H9 (cell line): ENCODE measurements at regions not wholly inside any gene's neighbourhood (a gene's known extent, or its start where the extent isn't known, plus 50 kb on each side); places are given as distances from the start of the nearest gene placed in this dataset.

Experiments used
- DNase-seq: peaks from one replicate; pipeline ENCODE4 v3.0.0-alpha.2; 2017
- H2AFZ ChIP-seq: one replicate; pipeline ENCODE4 v1.6.1; 2013; ENCODE audit warnings: mild to moderate bottlenecking, low read length, control low read depth, moderate library complexity
- H2AK5ac ChIP-seq: 2 replicates; pipeline ENCODE4 v1.6.1; 2013; ENCODE audit warnings: low read length, control low read depth, mixed read lengths; ENCODE audit not compliant: insufficient read length
- H2BK120ac ChIP-seq: one replicate; pipeline ENCODE4 v1.6.1; 2013; ENCODE audit warnings: low read depth, mild to moderate bottlenecking, low read length, control low read depth, inconsistent platforms; ENCODE audit not compliant: poor library complexity, severe bottlenecking
- H2BK12ac ChIP-seq: 2 replicates; pipeline ENCODE4 v1.6.1; 2013; ENCODE audit warnings: low read length, control low read depth, mixed read lengths, low read depth; ENCODE audit not compliant: insufficient read length
- H2BK15ac ChIP-seq: 2 replicates; pipeline ENCODE4 v1.6.1; 2013; ENCODE audit warnings: low read depth, low read length, control low read depth
- H2BK20ac ChIP-seq: one replicate; pipeline ENCODE4 v1.6.1; 2013; ENCODE audit warnings: low read depth, mild to moderate bottlenecking, low read length, control low read depth, inconsistent platforms; ENCODE audit not compliant: poor library complexity, severe bottlenecking
- H2BK5ac ChIP-seq: 2 replicates; pipeline ENCODE4 v1.6.1; 2013; ENCODE audit warnings: low read length, control low read depth, mixed read lengths; ENCODE audit not compliant: insufficient read length
- H3K14ac ChIP-seq: 2 replicates; pipeline ENCODE4 v1.6.1; 2013; ENCODE audit warnings: low read length, control low read depth; ENCODE audit not compliant: insufficient read depth
- H3K18ac ChIP-seq: 2 replicates; pipeline ENCODE4 v1.6.1; 2013; ENCODE audit warnings: low read depth, mild to moderate bottlenecking, mixed read lengths, low read length, control low read depth; ENCODE audit not compliant: insufficient read length
- H3K23ac ChIP-seq: 2 replicates; pipeline ENCODE4 v1.6.1; 2013; ENCODE audit warnings: low read length, control low read depth, mixed read lengths, low read depth; ENCODE audit not compliant: insufficient read length
- H3K23me2 ChIP-seq: 2 replicates; pipeline ENCODE4 v1.6.1; 2013; ENCODE audit warnings: low read depth, mild to moderate bottlenecking, mixed read lengths, low read length, control low read depth; ENCODE audit not compliant: insufficient read length, poor library complexity, severe bottlenecking
- H3K27ac ChIP-seq: 2 replicates; pipeline ENCODE4 v1.5.1; 2013; ENCODE audit warnings: low read length, control low read depth, mixed read lengths, low read depth; ENCODE audit not compliant: insufficient read length
- H3K27me3 ChIP-seq: 2 replicates; pipeline ENCODE4 v1.6.1; 2013; ENCODE audit warnings: low read length, control low read depth, inconsistent platforms; ENCODE audit not compliant: insufficient read depth
- H3K4ac ChIP-seq: 2 replicates; pipeline ENCODE4 v1.6.1; 2013; ENCODE audit warnings: low read depth, mild to moderate bottlenecking, control low read depth, inconsistent platforms, low read length, moderate library complexity
- H3K4me1 ChIP-seq: 2 replicates; pipeline ENCODE4 v1.6.1; 2013; ENCODE audit warnings: low read length, control low read depth, inconsistent platforms; ENCODE audit not compliant: insufficient read depth
- H3K4me2 ChIP-seq: 2 replicates; pipeline ENCODE4 v1.6.1; 2013; ENCODE audit warnings: low read length, control low read depth, mixed read lengths; ENCODE audit not compliant: insufficient read length, insufficient read depth
- H3K56ac ChIP-seq: 2 replicates; pipeline ENCODE4 v1.6.1; 2013; ENCODE audit warnings: low read depth, mild to moderate bottlenecking, mixed read lengths, low read length, control low read depth; ENCODE audit not compliant: insufficient read length
- H3K79me1 ChIP-seq: 2 replicates; pipeline ENCODE4 v1.6.1; 2013; ENCODE audit warnings: low read depth, mild to moderate bottlenecking, moderate library complexity, low read length, control low read depth, inconsistent platforms; ENCODE audit not compliant: insufficient read depth, poor library complexity, severe bottlenecking
- H3K79me2 ChIP-seq: 2 replicates; pipeline ENCODE4 v1.6.1; 2013; ENCODE audit warnings: low read length, control low read depth, inconsistent platforms; ENCODE audit not compliant: insufficient read depth
- H3K9ac ChIP-seq: 2 replicates; pipeline ENCODE4 v1.6.1; 2013; ENCODE audit warnings: low read length, control low read depth, mixed read lengths; ENCODE audit not compliant: insufficient read length; ENCODE audit errors: extremely low read depth
- H3K9me3 ChIP-seq: one replicate; pipeline ENCODE4 v1.6.1; 2013; ENCODE audit warnings: low read depth, low read length, inconsistent platforms; ENCODE audit not compliant: control insufficient read depth
- H3T11ph ChIP-seq: one replicate; pipeline ENCODE4 v1.6.1; 2013; ENCODE audit warnings: mild to moderate bottlenecking, low read length, control low read depth, inconsistent platforms
- H4K20me1 ChIP-seq: one replicate; pipeline ENCODE4 v1.6.1; 2013; ENCODE audit not compliant: control insufficient read depth, insufficient read length, insufficient read depth
- H4K5ac ChIP-seq: 2 replicates; pipeline ENCODE4 v1.6.1; 2013; ENCODE audit warnings: low read depth, mild to moderate bottlenecking, mixed read lengths, low read length, control low read depth; ENCODE audit not compliant: insufficient read length
- H4K8ac ChIP-seq: replicated peaks from 2 replicates; pipeline ENCODE4 v1.6.1; 2013; ENCODE audit warnings: low read length, control low read depth, mixed read lengths, low read depth; ENCODE audit not compliant: insufficient read length
- H4K91ac ChIP-seq: 2 replicates; pipeline ENCODE4 v1.6.1; 2013; ENCODE audit warnings: low read depth, mild to moderate bottlenecking, moderate library complexity, mixed read lengths, low read length, control low read depth; ENCODE audit not compliant: insufficient read length
- H3K27ac Mint-ChIP-seq, 3 experiments: 2 replicates in 2 of 3; 3 replicates in 1 of 3; pipeline ENCODE4 v1.8.0; 2020 to 2021; ENCODE audit warnings: mixed read lengths in 3 of 3, mild to moderate bottlenecking in 1 of 3, moderate library complexity in 1 of 3
- H3K27me3 Mint-ChIP-seq: 2 replicates; pipeline ENCODE4 v1.8.0; 2021; ENCODE audit warnings: low read depth, mild to moderate bottlenecking, moderate library complexity, mixed read lengths
- H3K36me3 Mint-ChIP-seq, 3 experiments: 2 replicates in 2 of 3; 3 replicates in 1 of 3; pipeline ENCODE4 v1.8.0; 2020 to 2021; ENCODE audit warnings: low read depth in 3 of 3, mixed read lengths in 3 of 3; ENCODE audit not compliant: insufficient read depth in 1 of 3
- H3K4me1 Mint-ChIP-seq, 2 experiments: 2 replicates each; pipeline ENCODE4 v1.8.0; 2020; ENCODE audit warnings: mixed read lengths in 2 of 2
- H3K4me3 Mint-ChIP-seq, 2 experiments: 2 replicates in 1 of 2; 3 replicates in 1 of 2; pipeline ENCODE4 v1.8.0; 2020 to 2021; ENCODE audit warnings: mild to moderate bottlenecking in 2 of 2, mixed read lengths in 2 of 2, moderate library complexity in 1 of 2
- H3K9me3 Mint-ChIP-seq, 2 experiments: 2 replicates in 1 of 2; 3 replicates in 1 of 2; pipeline ENCODE4 v1.8.0; 2020; ENCODE audit warnings: mild to moderate bottlenecking in 2 of 2, mixed read lengths in 2 of 2, moderate library complexity in 1 of 2
- CTCF ChIP-seq: fragments of 200-600 bp; sonication (generic); conservative IDR thresholded peaks from 3 replicates; pipeline ENCODE4 v1.8.0; 2021; ENCODE audit warnings: antibody characterized with exemption, mild to moderate bottlenecking
- WGBS: extraction: QIAGEN DNeasy Blood & Tissue Kit; methylation state at CpG from one replicate; pipeline ENCODE4 v1.1.7; 2013; ENCODE audit warnings: missing lambda C conversion rate, low lambda C conversion rate, mixed read lengths; ENCODE audit not compliant: insufficient read length; ENCODE audit errors: extremely low coverage; 5-methylcytosine and 5-hydroxymethylcytosine counted together

DNA sequence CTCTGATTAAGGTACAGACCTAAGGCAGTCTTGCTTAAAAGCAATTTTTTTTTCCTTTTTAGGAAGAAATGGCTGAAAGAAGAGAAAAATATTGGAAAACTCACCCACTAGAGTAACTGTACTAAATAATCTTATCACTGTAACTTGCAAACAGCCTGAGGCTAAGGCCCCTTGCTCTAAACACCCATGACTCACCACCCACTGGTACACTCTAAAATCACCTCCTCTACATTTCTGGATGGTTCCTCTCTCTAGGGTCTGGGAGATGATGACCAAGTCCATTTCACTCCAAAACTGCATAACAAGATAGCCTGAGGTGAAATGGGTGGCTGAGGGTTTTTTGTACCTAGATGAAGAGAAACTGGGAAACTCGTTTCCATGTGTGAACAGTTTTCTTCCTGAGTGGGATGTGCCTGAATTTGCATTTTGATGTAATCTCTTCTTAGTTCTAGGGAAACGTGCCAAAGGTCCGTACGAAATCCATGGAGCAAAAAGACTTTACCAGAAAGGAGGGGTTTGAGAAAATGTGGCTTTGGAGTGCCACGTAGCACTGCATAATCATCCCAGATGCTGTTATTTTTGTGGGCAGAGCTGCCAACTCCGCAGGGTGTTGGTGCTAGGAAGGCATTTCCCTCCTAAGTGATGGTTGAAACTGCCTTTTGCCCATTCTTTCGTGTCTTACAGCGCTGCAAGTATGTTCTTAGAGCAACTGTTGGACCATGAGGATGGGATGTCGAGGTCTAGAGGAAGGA is 113.5 kb upstream of the C10orf90 start:
- Mint-ChIP-seq H3K4me3 (no peak overlapping the region), H3K4me1 (peaks cover 0 to 9% of the 10 kb centered on the region in 2 experiments; a peak in 2 of 4 replicates), H3K27me3 (no peaks in the 10 kb centered on the region; the same call in 1 of the 2 replicates), H3K27ac (no peak overlapping the region), H3K36me3 (peaks cover 0 to 9% (median 0%) of the 10 kb centered on the region in 3 experiments; a peak in 1 of 7 replicates), H3K9me3 (peaks cover 2 to 3% of the 10 kb centered on the region in 2 experiments; a peak in 3 of 5 replicates)
- Histone ChIP-seq H3K79me2 (no peaks in the 10 kb centered on the region), H3K23ac (no peak overlapping the region), H2BK5ac (no peak overlapping the region), H3K79me1 (no peaks in the 10 kb centered on the region), H2BK20ac (no peak overlapping the region), H3K4ac (no peak overlapping the region), H4K91ac (no peak overlapping the region), H3K4me2 (no peak overlapping the region), H3K14ac (no peak overlapping the region), H3K56ac (no peak overlapping the region), H3K18ac (no peak overlapping the region), H3K4me1 (no peaks in the 10 kb centered on the region; the same call in 1 of the 2 replicates), H2AFZ (no peak overlapping the region), H3K27ac (no peak overlapping the region), H4K8ac (no peak overlapping the region), H2BK120ac (no peak overlapping the region), H3T11ph (no peak overlapping the region), H4K20me1 (no peaks in the 10 kb centered on the region), H4K5ac (no peak overlapping the region), H3K23me2 (no peaks in the 10 kb centered on the region), H2BK15ac (no peak overlapping the region), H3K9ac (no peak overlapping the region), H3K9me3 (no peaks in the 10 kb centered on the region), H3K27me3 (no peaks in the 10 kb centered on the region), H2AK5ac (no peak overlapping the region), H2BK12ac (no peak overlapping the region)
- no peak for TF ChIP-seq CTCF
- no peak for DNase-seq
- no CpG with 5 or more reads among the region's 9 CpGs for WGBS
